Caco-2 (cell line): ENCODE measurements at regions not wholly inside any gene's neighbourhood (a gene's known extent, or its start where the extent isn't known, plus 50 kb on each side); places are given as distances from the start of the nearest gene placed in this dataset.

Source experiments
- BruUV-seq: library from RNA; stranded (reverse); fragments of 400-500 nt; replicated peaks from 2 replicates; lab custom pipeline; 2021; lab: Mats Ljungman, UMichigan
- CTCF ChIA-PET: fragments of 300-600 bp; sonication (Branson Sonifier 250); formaldehyde crosslinking; loops from one replicate; lab custom pipeline; 2022; ENCODE audit warnings: antibody characterized with exemption; lab: Charles Lee
- POLR2A ChIA-PET: fragments of 300-600 bp; sonication (Branson Sonifier 250); formaldehyde crosslinking; loops from one replicate; lab custom pipeline; 2022; ENCODE audit warnings: antibody characterized with exemption; lab: Charles Lee
- DNase-seq, 2 experiments: peaks; one replicate each; pipeline versions ENCODE4 v3.0.0 to v3.0.0-alpha.2; 2020 to 2022
- H3K27me3 ChIP-seq: replicated peaks from 2 replicates; pipeline ENCODE4 v1.6.0; 2011; ENCODE audit warnings: low read length; ENCODE audit not compliant: control insufficient read depth, insufficient read depth
- H3K36me3 ChIP-seq: 2 replicates; pipeline ENCODE4 v1.5.1; 2011; ENCODE audit warnings: low read length; ENCODE audit not compliant: control insufficient read depth, insufficient read depth
- H3K4me1 ChIP-seq: fragments of 250-450 bp; sonication (Bioruptor Pico); 2 replicates; pipeline ENCODE4 v1.5.1; 2020; ENCODE audit warnings: mild to moderate bottlenecking
- H3K4me3 ChIP-seq: 2 replicates; pipeline ENCODE4 v1.5.1; 2011; ENCODE audit warnings: low read depth, mild to moderate bottlenecking, control low read depth, low read length
- H3K9me3 ChIP-seq: fragments of 250-450 bp; sonication (Bioruptor Pico); 2 replicates; pipeline ENCODE4 v1.5.1; 2020; ENCODE audit warnings: mild to moderate bottlenecking, moderate library complexity
- H3K27ac Mint-ChIP-seq: one replicate; pipeline ENCODE4 v1.8.0; 2022; ENCODE audit warnings: mixed read lengths; ENCODE audit not compliant: unreplicated experiment
- H3K27me3 Mint-ChIP-seq: one replicate; pipeline ENCODE4 v1.8.0; 2022; ENCODE audit warnings: mixed read lengths; ENCODE audit not compliant: insufficient read depth, unreplicated experiment
- H3K36me3 Mint-ChIP-seq: one replicate; pipeline ENCODE4 v1.8.0; 2022; ENCODE audit warnings: mild to moderate bottlenecking, mixed read lengths; ENCODE audit not compliant: insufficient read depth, unreplicated experiment
- H3K4me1 Mint-ChIP-seq: one replicate; pipeline ENCODE4 v1.8.0; 2022; ENCODE audit warnings: low read depth, mixed read lengths; ENCODE audit not compliant: unreplicated experiment
- H3K4me3 Mint-ChIP-seq: one replicate; pipeline ENCODE4 v1.8.0; 2022; ENCODE audit warnings: mild to moderate bottlenecking, moderate library complexity, mixed read lengths; ENCODE audit not compliant: unreplicated experiment
- H3K9me3 Mint-ChIP-seq: one replicate; pipeline ENCODE4 v1.8.0; 2022; ENCODE audit warnings: mixed read lengths; ENCODE audit not compliant: unreplicated experiment
- intact Hi-C: fragments of 100-400 bp; cut with micrococcal nuclease; formaldehyde crosslinking; loops from one replicate; pipeline ENCODE4 v1.10.0; 2022; ENCODE audit not compliant: unreplicated experiment
- TF ChIP-seq, protein P1 (sequence below), 2 experiments: fragments of 200-600 bp in 1 of 2; IDR thresholded peaks; 1 replicate in 1 of 2; 2 replicates in 1 of 2; pipeline versions ENCODE4 v1.5.1 to v1.8.0; 2011 to 2022; ENCODE audit warnings: antibody characterized with exemption in 1 of 2, control low read depth in 1 of 2, inconsistent platforms in 1 of 2, low read depth in 1 of 2, low read length in 1 of 2, mild to moderate bottlenecking in 1 of 2, moderate library complexity in 1 of 2; ENCODE audit not compliant: insufficient read depth in 1 of 2, severe bottlenecking in 1 of 2, unreplicated experiment in 1 of 2

DNA sequence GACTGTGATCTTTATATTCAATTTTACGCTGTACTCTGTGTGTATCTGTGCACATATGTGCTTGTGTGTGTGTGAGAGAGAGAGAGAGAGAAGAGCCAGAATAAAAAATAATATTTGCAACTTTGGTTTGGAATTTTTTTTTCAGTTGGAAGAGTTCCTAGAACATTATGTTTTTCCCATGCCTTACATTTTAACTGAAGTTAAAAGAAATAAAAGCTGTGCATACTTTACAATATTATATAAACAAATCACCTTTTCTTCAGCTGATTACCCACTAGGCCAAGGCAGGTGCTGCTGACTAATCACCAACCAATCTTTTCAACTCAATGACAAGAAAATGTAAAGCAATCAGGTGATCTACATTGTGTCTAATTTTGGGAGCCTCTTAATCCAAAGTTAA, 366.3 kb downstream of the NYAP2 start:
- no peaks in the 10 kb centered on the region for H3K27me3 ChIP-seq
- TF ChIP-seq, protein P1, sequence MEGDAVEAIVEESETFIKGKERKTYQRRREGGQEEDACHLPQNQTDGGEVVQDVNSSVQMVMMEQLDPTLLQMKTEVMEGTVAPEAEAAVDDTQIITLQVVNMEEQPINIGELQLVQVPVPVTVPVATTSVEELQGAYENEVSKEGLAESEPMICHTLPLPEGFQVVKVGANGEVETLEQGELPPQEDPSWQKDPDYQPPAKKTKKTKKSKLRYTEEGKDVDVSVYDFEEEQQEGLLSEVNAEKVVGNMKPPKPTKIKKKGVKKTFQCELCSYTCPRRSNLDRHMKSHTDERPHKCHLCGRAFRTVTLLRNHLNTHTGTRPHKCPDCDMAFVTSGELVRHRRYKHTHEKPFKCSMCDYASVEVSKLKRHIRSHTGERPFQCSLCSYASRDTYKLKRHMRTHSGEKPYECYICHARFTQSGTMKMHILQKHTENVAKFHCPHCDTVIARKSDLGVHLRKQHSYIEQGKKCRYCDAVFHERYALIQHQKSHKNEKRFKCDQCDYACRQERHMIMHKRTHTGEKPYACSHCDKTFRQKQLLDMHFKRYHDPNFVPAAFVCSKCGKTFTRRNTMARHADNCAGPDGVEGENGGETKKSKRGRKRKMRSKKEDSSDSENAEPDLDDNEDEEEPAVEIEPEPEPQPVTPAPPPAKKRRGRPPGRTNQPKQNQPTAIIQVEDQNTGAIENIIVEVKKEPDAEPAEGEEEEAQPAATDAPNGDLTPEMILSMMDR (IDR thresholded peaks at IDR 0.05; ENCODE audit: insufficient read depth in 1 of 2, low read depth in 1 of 2, low read length in 1 of 2, severe bottlenecking in 1 of 2, unreplicated experiment in 1 of 2) = no peak
- no peak overlapping the region for H3K4me3 Mint-ChIP-seq
- CTCF ChIA-PET = no interaction called here
- no peaks in the 10 kb centered on the region for H3K4me1 ChIP-seq
- H3K9me3 ChIP-seq = no peaks in the 10 kb centered on the region
- no peak overlapping the region for H3K27ac Mint-ChIP-seq
- no peaks in the 10 kb centered on the region for H3K27me3 Mint-ChIP-seq
- no TSS peak for BruUV-seq
- intact Hi-C loops = no loop called here
- no peak for DNase-seq
- POLR2A ChIA-PET = no interaction called here
- no peak overlapping the region for H3K4me3 ChIP-seq
- no peaks in the 10 kb centered on the region for H3K36me3 Mint-ChIP-seq
- no peaks in the 10 kb centered on the region for H3K36me3 ChIP-seq
- H3K9me3 Mint-ChIP-seq = no peaks in the 10 kb centered on the region
- H3K4me1 Mint-ChIP-seq = no peaks in the 10 kb centered on the region

DNA sequence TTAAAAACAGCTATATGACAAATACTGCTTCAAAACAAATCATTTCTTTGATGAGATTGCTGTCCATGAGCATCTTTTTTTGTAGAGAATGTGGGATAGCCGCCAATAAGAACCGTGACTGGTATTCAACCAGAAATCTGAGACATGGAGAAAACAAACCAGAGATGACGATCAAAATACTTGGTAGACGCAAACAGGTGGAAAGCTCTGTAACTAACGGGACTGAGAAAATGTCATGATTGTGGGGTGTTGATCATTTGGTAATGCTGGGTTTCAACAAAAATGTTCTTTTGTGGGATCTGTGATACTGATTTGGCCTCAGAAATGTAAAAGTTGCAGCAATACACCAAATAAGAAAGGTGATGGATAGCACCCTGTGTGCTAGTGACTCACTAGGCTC, 364.8 kb downstream of the NYAP2 start:
- Mint-ChIP-seq H3K36me3 (no peaks in the 10 kb centered on the region), H3K27ac (no peak overlapping the region), H3K4me3 (no peak overlapping the region), H3K4me1 (no peaks in the 10 kb centered on the region), H3K9me3 (no peaks in the 10 kb centered on the region), H3K27me3 (no peaks in the 10 kb centered on the region)
- CTCF ChIA-PET = no interaction called here
- H3K9me3 ChIP-seq = no peaks in the 10 kb centered on the region
- H3K4me1 ChIP-seq = no peaks in the 10 kb centered on the region
- H3K36me3 ChIP-seq = no peaks in the 10 kb centered on the region
- H3K27me3 ChIP-seq = no peaks in the 10 kb centered on the region
- H3K4me3 ChIP-seq = no peak overlapping the region
- intact Hi-C loops = no loop called here
- POLR2A ChIA-PET = no interaction called here
- BruUV-seq = no TSS peak
- no peak for DNase-seq
- TF ChIP-seq, protein P1 (IDR thresholded peaks at IDR 0.05; ENCODE audit: insufficient read depth in 1 of 2, low read depth in 1 of 2, low read length in 1 of 2, severe bottlenecking in 1 of 2, unreplicated experiment in 1 of 2) = no peak

DNA sequence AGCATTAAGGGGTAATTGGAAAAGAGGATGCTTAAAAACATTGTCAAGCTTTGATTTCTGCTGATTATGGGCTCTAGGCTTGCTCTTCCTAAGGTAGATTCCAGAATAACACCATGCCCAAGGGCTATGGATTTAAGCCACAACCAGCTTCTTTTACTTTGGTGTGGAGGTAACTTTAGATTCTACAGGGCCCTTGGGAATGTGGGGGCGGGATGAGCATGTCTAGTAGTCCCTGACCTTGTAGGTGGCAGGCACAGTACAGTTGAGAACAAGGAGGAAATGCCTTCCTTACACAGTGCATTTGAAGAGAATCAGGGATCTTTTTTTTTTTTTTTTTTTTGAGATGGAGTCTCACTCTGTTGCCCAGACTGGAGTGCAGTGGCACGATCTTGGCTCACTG, 364.2 kb downstream of the NYAP2 start:
- Histone ChIP-seq H3K9me3 (no peaks in the 10 kb centered on the region), H3K4me1 (no peaks in the 10 kb centered on the region), H3K4me3 (no peak overlapping the region), H3K36me3 (no peaks in the 10 kb centered on the region), H3K27me3 (no peaks in the 10 kb centered on the region)
- Mint-ChIP-seq H3K36me3 (no peaks in the 10 kb centered on the region), H3K27ac (no peak overlapping the region), H3K4me3 (no peak overlapping the region), H3K9me3 (no peaks in the 10 kb centered on the region), H3K4me1 (no peaks in the 10 kb centered on the region), H3K27me3 (no peaks in the 10 kb centered on the region)
- TF ChIP-seq, protein P1 (IDR thresholded peaks at IDR 0.05; ENCODE audit: insufficient read depth in 1 of 2, low read depth in 1 of 2, low read length in 1 of 2, severe bottlenecking in 1 of 2, unreplicated experiment in 1 of 2) = no peak
- DNase-seq = no peak
- ChIA-PET POLR2A (no interaction called here), CTCF (no interaction called here)
- BruUV-seq = no TSS peak
- intact Hi-C loops = no loop called here
